ENCODE measurements at regions not wholly inside any gene's neighbourhood (a gene's known extent, or its start where the extent isn't known, plus 50 kb on each side); places are given as distances from the start of the nearest gene placed in this dataset.

GRCh38 chr4:58653251-58653650 is 1543.1 kb upstream of the IGFBP7 start:
- ChIA-PET POLR2A (no interaction called here), CTCF (no interaction called here)
- TF ChIP-seq TSHZ1 (tag by site-specific recombination; IDR thresholded peaks at IDR 0.05; ENCODE audit: borderline replicate concordance) (no peak), SCRT1 (tag by site-specific recombination; IDR thresholded peaks at IDR 0.05; ENCODE audit: borderline replicate concordance) (no peak), ZNF169 (tag by site-specific recombination; IDR thresholded peaks at IDR 0.05) (no peak), HIC1 (tag by site-specific recombination; IDR thresholded peaks at IDR 0.05) (no peak), PRDM10 (tag by site-specific recombination; IDR thresholded peaks at IDR 0.05) (no peak), KLF10 (tag by site-specific recombination; IDR thresholded peaks at IDR 0.05) (no peak), ZNF202 (tag by site-specific recombination; IDR thresholded peaks at IDR 0.05; ENCODE audit: borderline replicate concordance) (no peak), ZBTB11 (tag by site-specific recombination; conservative IDR thresholded peaks at IDR 0.05; ENCODE audit: low read depth) (no peak), ZNF600 (tag by site-specific recombination; IDR thresholded peaks at IDR 0.05) (no peak), PATZ1 (tag by site-specific recombination; IDR thresholded peaks at IDR 0.05) (no peak), ZNF302 (tag by site-specific recombination; IDR thresholded peaks at IDR 0.05; ENCODE audit: low read depth) (no peak), ZNF366 (tag by site-specific recombination; conservative IDR thresholded peaks at IDR 0.05) (no peak), ZNF548 (tag by site-specific recombination; IDR thresholded peaks at IDR 0.05) (no peak), ZNF776 (tag by site-specific recombination; IDR thresholded peaks at IDR 0.05; ENCODE audit: borderline replicate concordance) (no peak), SP3 (tag by site-specific recombination; IDR thresholded peaks at IDR 0.05) (no peak), ZNF140 (tag by site-specific recombination; IDR thresholded peaks at IDR 0.05) (no peak), ZNF777 (tag by site-specific recombination; IDR thresholded peaks at IDR 0.05; ENCODE audit: borderline replicate concordance) (no peak), ZBTB49 (tag by site-specific recombination; IDR thresholded peaks at IDR 0.05; ENCODE audit: low read depth) (no peak)
- Histone ChIP-seq H3K4me1 (ENCODE audit: control insufficient read depth, insufficient read depth, low read length) (no peaks in the 10 kb centered on the region), H3K4me3 (ENCODE audit: low read depth, low read length) (no peak overlapping the region), H3K9me3 (ENCODE audit: control insufficient read depth, insufficient read depth, low read depth, low read length) (no peaks in the 10 kb centered on the region), H3K36me3 (ENCODE audit: control insufficient read depth in 2 of 2, insufficient read depth in 1 of 2, low read length in 2 of 2) (no peaks in the 10 kb centered on the region), H3K27ac (ENCODE audit: extremely low read depth, low read depth, low read length) (no peak overlapping the region)
